GM13977 (cell line): ENCODE measurements at regions not wholly inside any gene's neighbourhood (a gene's known extent, or its start where the extent isn't known, plus 50 kb on each side); places are given as distances from the start of the nearest gene placed in this dataset.

Source experiments
- DNase-seq: peaks from one replicate; pipeline ENCODE4 v3.0.0; 2012; ENCODE audit warnings: low spot score
- in situ Hi-C: fragments of 300-500 bp; cut with MboI; formaldehyde crosslinking; loops from one replicate; pipeline ENCODE4 v1.12.0; 2022; ENCODE audit warnings: low sequenced_read_pairs, low pct_unique_long_range_greater_than_20kb, mixed read lengths, inconsistent platforms; ENCODE audit not compliant: unreplicated experiment
- TF ChIP-seq, protein P1 (sequence below): IDR thresholded peaks from 2 replicates; pipeline ENCODE4 v1.5.1; 2012; ENCODE audit warnings: mild to moderate bottlenecking, control low read depth; ENCODE audit not compliant: insufficient read depth; ENCODE audit errors: extremely low read depth, missing control alignments

DNA sequence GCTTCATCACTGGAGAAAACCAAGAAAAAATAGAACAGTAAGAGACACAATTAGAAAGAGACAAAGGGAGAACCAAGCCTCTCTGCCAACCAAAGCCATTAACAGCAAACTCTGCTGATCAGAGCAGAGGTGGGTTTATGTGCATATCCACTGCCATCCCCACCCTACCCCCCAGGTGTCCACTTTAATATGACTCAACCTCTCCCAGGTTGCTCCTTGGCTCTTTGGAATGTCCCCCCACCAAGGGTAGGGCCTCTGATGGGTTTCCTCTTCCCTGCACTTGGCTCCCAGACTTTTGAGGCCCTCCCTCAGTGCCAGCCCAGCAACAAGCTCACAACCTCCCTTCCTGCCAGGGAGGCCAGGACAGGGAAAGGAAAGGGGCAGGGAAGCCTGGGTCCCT lies 104.8 kb downstream of the DMRTA2 start:
- TF ChIP-seq, protein P1, sequence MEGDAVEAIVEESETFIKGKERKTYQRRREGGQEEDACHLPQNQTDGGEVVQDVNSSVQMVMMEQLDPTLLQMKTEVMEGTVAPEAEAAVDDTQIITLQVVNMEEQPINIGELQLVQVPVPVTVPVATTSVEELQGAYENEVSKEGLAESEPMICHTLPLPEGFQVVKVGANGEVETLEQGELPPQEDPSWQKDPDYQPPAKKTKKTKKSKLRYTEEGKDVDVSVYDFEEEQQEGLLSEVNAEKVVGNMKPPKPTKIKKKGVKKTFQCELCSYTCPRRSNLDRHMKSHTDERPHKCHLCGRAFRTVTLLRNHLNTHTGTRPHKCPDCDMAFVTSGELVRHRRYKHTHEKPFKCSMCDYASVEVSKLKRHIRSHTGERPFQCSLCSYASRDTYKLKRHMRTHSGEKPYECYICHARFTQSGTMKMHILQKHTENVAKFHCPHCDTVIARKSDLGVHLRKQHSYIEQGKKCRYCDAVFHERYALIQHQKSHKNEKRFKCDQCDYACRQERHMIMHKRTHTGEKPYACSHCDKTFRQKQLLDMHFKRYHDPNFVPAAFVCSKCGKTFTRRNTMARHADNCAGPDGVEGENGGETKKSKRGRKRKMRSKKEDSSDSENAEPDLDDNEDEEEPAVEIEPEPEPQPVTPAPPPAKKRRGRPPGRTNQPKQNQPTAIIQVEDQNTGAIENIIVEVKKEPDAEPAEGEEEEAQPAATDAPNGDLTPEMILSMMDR = no peak
- DNase-seq = no peak
- in situ Hi-C loops = no loop called here

DNA sequence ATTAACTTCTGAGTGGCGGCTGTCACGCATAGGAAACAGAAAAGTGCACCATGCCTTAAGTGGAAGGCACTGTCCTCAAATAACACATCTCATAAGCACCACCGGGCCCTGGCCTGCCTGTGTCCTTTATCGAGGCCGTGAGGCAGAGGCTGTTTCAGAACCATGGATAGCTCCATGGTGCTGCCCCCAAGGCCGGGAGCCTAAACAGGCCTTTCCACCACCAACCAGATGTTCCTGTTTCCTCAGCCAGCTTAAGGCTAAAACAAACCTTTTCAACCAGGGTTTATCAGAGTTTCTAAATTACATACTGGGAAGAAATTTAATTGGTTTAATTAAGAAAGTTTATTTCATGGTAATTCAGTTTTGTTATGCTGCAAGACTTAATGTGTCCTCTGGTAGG lies 114.4 kb downstream of the DMRTA2 start:
- DNase-seq = no peak
- in situ Hi-C loops = no loop called here
- TF ChIP-seq, protein P1 = no peak

DNA sequence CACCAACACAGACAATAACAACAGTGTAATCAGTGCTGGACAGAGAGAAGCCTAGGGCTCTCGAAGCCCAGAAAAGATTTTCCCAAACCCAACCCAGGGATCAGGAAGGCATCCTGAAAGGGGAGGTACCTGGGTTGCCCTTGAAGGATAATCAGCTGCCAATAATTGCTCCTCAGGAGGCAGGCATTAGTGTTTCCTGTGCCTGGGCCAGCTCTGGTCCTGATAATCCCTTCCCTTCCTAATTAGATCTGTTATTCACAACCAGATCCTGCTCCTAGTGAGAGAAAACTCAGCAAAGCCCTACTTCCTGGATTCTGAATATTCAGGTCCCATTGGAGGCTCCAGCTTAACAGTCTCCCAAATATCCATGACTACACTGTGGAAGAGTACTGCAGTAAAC lies 117.4 kb downstream of the DMRTA2 start:
- DNase-seq = no peak
- TF ChIP-seq, protein P1 = no peak
- in situ Hi-C loops = no loop called here

DNA sequence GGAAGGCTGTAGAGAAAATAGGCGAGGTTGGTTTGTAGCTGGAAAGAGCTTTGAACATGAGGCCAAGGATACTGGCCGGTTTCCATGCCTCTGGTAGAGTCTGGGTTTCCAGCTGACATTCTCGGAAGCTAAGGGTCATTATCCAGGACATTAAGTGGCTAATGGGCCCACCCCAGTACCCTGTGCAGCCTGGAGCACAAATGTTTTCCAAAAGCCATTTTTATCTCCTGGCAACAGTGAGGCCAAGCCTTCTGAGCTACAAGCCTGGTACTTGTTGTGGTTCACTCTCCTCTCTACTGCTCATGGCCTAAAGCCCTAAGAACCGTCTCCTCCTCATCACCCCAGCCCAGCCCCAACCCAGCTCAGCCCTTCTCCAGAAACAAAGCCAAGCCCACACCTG lies 122.9 kb downstream of the DMRTA2 start:
- in situ Hi-C loops = no loop called here
- TF ChIP-seq, protein P1 = no peak
- DNase-seq = no peak

DNA sequence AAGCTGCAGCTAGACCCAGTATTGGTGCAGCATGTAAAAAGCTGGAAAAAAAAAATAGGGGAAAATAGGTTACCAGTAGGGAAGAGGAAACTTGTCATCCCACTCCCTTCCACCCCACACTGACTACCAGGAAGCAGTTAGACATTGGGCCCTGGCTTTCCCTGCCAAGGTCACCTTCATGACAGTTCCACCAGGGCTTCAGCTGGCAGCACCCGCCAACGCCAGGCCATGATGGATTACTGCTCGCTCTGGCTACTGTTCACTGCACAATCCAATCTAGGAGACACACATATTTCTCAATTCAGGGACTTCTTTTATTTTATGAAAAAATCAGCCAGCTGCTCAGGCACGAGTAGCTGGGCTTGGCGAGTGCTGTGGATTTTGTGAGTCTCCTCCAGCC lies 127.7 kb downstream of the DMRTA2 start:
- in situ Hi-C loops = no loop called here
- no peak for DNase-seq
- TF ChIP-seq, protein P1 = no peak

DNA sequence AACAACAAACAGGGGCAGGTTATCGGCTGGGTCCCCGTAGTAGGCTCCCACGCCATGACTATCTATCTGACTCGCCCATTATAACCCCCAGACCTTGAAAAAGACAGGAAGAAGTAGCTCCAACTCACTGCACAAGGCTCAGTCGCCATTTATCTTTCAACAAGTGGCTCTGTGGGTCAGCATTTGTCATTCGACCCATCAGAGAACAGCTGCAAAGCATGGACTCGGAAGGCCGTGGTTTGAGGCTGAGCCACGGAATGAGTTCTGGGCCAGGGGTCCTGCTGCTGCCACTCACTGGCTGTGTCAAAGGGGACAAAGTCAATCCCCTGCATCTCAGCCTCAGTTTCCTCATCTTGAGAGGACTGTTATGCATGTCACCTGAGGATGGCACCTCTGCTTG lies 131.0 kb downstream of the DMRTA2 start:
- TF ChIP-seq, protein P1 = no peak
- no peak for DNase-seq
- in situ Hi-C loops = no loop called here

DNA sequence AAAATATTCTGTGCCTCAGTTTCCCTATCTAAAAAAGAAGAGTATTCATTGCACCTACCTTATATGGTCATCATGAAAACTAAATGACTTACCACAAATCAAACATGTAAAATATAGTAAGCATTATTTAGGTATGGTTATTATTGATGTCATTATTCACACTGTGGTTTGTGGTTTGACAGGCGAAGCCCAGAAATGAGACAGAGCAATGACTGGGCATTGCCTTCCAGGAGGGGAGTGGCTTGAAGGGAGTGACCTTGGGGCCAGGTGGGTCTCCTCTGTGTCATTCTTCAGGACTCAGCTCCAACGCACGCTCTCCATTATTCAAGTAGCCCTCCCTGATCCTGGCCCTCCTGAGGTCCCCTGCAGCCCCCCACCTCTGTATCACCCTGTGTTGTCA lies 133.7 kb downstream of the DMRTA2 start:
- no peak for DNase-seq
- in situ Hi-C loops = no loop called here
- TF ChIP-seq, protein P1 = no peak
